ENCODE measurements at regions not wholly inside any gene's neighbourhood (a gene's known extent, or its start where the extent isn't known, plus 50 kb on each side); places are given as distances from the start of the nearest gene placed in this dataset.

GRCh38 chr4:174084542-174084941 is 198.9 kb downstream of the FBXO8 start:
- TF ChIP-seq CTCF (IDR thresholded peaks at IDR 0.05) (no peak), POLR2A (IDR thresholded peaks at IDR 0.05) (no peak)

Data from body of pancreas (tissue), 4 donors.